ENCODE measurements at regions not wholly inside any gene's neighbourhood (a gene's known extent, or its start where the extent isn't known, plus 50 kb on each side); places are given as distances from the start of the nearest gene placed in this dataset.

GRCh38 chr5:138666226-138666742, 86.9 kb upstream of the CTNNA1 start:
- TF ChIP-seq CTCF (IDR thresholded peaks at IDR 0.05; ENCODE audit: poor library complexity, severe bottlenecking), result no peak
- TF ChIP-seq POLR2AphosphoS5 (IDR thresholded peaks at IDR 0.05), result no peak
- no peak for TF ChIP-seq REST (IDR thresholded peaks at IDR 0.05; ENCODE audit: borderline replicate concordance)
- TF ChIP-seq RAD21 (conservative IDR thresholded peaks at IDR 0.05), result no peak
- no peak for TF ChIP-seq EZH2 (IDR thresholded peaks at IDR 0.05; ENCODE audit: borderline replicate concordance, insufficient read depth, low read length, poor library complexity, severe bottlenecking)
- no peak for TF ChIP-seq EP300 (conservative IDR thresholded peaks at IDR 0.05; ENCODE audit: poor library complexity, severe bottlenecking)
- no peak for TF ChIP-seq SMC3 (conservative IDR thresholded peaks at IDR 0.05; ENCODE audit: poor library complexity)

Measured in neural cell (in vitro differentiated cells).